HepG2 (cell line): ENCODE measurements at regions not wholly inside any gene's neighbourhood (a gene's known extent, or its start where the extent isn't known, plus 50 kb on each side); places are given as distances from the start of the nearest gene placed in this dataset.

Experiments used
- ATAC-seq: fragments of 200-7000 bp; cut with Tn5 transposase; 3 replicates; pipeline ENCODE4 v1.9.1; 2020; ENCODE audit warnings: mild to moderate bottlenecking, moderate library complexity
- BruUV-seq: library from RNA; stranded (reverse); fragments of 400-500 nt; replicated peaks from 2 replicates; lab custom pipeline; 2021; lab: Mats Ljungman, UMichigan
- CTCF ChIA-PET: fragments of 300-600 bp; formaldehyde crosslinking; extraction: SDS; loops from one replicate; lab custom pipeline; 2021; ENCODE audit warnings: low total read pairs, inconsistent platforms, low intra/inter-chr PET ratio; lab: Yijun Ruan, JAX
- POLR2A ChIA-PET: fragments of 350-600 bp; sonication (Branson Sonifier 250); formaldehyde crosslinking; loops from one replicate; lab custom pipeline; 2020; ENCODE audit warnings: antibody characterized with exemption, inconsistent platforms; lab: Yijun Ruan, JAX
- DNase-seq: peaks from one replicate; pipeline ENCODE4 v3.0.0-alpha.2; 2015; ENCODE audit warnings: low spot score
- FAIRE-seq: peaks from 3 replicates; lab custom pipeline; 2011; peaks lifted over from hg19 to GRCh38; lab: Jason Lieb, UNC
- H2AFZ ChIP-seq: one replicate; pipeline ENCODE4 v1.6.1; 2011; ENCODE audit warnings: low read length, inconsistent platforms
- H3K27ac ChIP-seq: fragments of 300-600 bp; 3 replicates; pipeline ENCODE4 v1.8.0; 2011; ENCODE audit warnings: mixed run types, mild to moderate bottlenecking, mixed read lengths, low read length, inconsistent platforms; ENCODE audit not compliant: insufficient read depth; ENCODE audit errors: extremely low read length
- H3K27me3 ChIP-seq, 2 experiments: fragments of 200-600 bp in 1 of 2; 2 replicates in 1 of 2; 3 replicates in 1 of 2; pipeline versions ENCODE4 v1.6.0 to v1.8.0; 2011; ENCODE audit warnings: low read length in 2 of 2, mild to moderate bottlenecking in 2 of 2, moderate library complexity in 2 of 2, inconsistent platforms in 1 of 2; ENCODE audit not compliant: insufficient read depth in 2 of 2, control insufficient read depth in 1 of 2
- H3K36me3 ChIP-seq, 2 experiments: fragments of 200-600 bp in 1 of 2; replicated peaks in 1 of 2; 2 replicates in 1 of 2; 3 replicates in 1 of 2; pipeline versions ENCODE4 v1.5.1 to v1.8.0; 2011; ENCODE audit warnings: low read length in 2 of 2, inconsistent platforms in 1 of 2; ENCODE audit not compliant: insufficient read depth in 2 of 2, control insufficient read depth in 1 of 2
- H3K4me1 ChIP-seq: 2 replicates; pipeline ENCODE4 v1.5.1; 2012; ENCODE audit warnings: low read length, inconsistent platforms; ENCODE audit not compliant: insufficient read depth
- H3K4me2 ChIP-seq: 2 replicates; pipeline ENCODE4 v1.6.0; 2011; ENCODE audit warnings: low read depth, low read length, inconsistent platforms
- H3K4me3 ChIP-seq, 3 experiments: fragments of 200-600 bp in 1 of 3; sonication (generic), shearing (Covaris generic) in 1 of 3; replicated peaks in 1 of 3; 2 replicates each; pipeline ENCODE4 v1.5.1; 2011 to 2016; ENCODE audit warnings: low read length in 3 of 3, inconsistent platforms in 2 of 3, low read depth in 2 of 3, mild to moderate bottlenecking in 2 of 3, control low read depth in 1 of 3, mixed read lengths in 1 of 3; ENCODE audit not compliant: insufficient read depth in 1 of 3
- H3K79me2 ChIP-seq: one replicate; pipeline ENCODE4 v1.6.1; 2011; ENCODE audit warnings: low read length, inconsistent platforms; ENCODE audit not compliant: insufficient read depth
- H3K9ac ChIP-seq: 2 replicates; pipeline ENCODE4 v1.6.0; 2011; ENCODE audit warnings: mild to moderate bottlenecking, low read depth, low read length, inconsistent platforms; ENCODE audit not compliant: insufficient read depth
- H3K9me3 ChIP-seq: 2 replicates; pipeline ENCODE4 v1.5.1; 2012; ENCODE audit warnings: mild to moderate bottlenecking, low read length
- H4K20me1 ChIP-seq: 2 replicates; pipeline ENCODE4 v1.6.0; 2011; ENCODE audit warnings: inconsistent platforms, mild to moderate bottlenecking, low read length, moderate library complexity; ENCODE audit not compliant: insufficient read depth
- ARNT ChIP-seq: fragments of 450-650 bp; IDR thresholded peaks from 2 replicates; pipeline ENCODE4 v1.6.1; 2017
- FOXP4 ChIP-seq: sonication (generic); formaldehyde crosslinking; IDR thresholded peaks from 2 replicates; pipeline ENCODE4 v1.4.0; 2020; ENCODE audit warnings: missing genetic modification reagents
- IKZF4 ChIP-seq: sonication (generic); formaldehyde crosslinking; IDR thresholded peaks from 2 replicates; pipeline ENCODE4 v1.5.1; 2020; ENCODE audit warnings: borderline replicate concordance, mild to moderate bottlenecking, low read depth, missing genetic modification reagents; ENCODE audit errors: not compliant biosample characterization
- KDM2A ChIP-seq: sonication (generic); formaldehyde crosslinking; IDR thresholded peaks from 2 replicates; pipeline ENCODE4 v1.4.0; 2020; ENCODE audit warnings: low read depth, missing genetic modification reagents, borderline replicate concordance
- MEIS1 ChIP-seq: sonication (generic); formaldehyde crosslinking; IDR thresholded peaks from 2 replicates; pipeline ENCODE4 v1.9.0; 2021; ENCODE audit warnings: mild to moderate bottlenecking, missing genetic modification reagents, moderate library complexity, borderline replicate concordance
- PAXIP1 ChIP-seq: sonication (generic); formaldehyde crosslinking; conservative IDR thresholded peaks from 2 replicates; pipeline ENCODE4 v1.4.0; 2020; ENCODE audit warnings: mild to moderate bottlenecking, missing genetic modification reagents, moderate library complexity
- RCOR2 ChIP-seq: IDR thresholded peaks from 2 replicates; pipeline ENCODE4 v1.6.1; 2016; ENCODE audit warnings: missing biosample characterization, missing genetic modification reagents
- SAP130 ChIP-seq: IDR thresholded peaks from 2 replicates; pipeline ENCODE4 v1.6.1; 2016; ENCODE audit warnings: low read depth
- TCF7L2 ChIP-seq: IDR thresholded peaks from 2 replicates; pipeline ENCODE4 v1.6.1; 2011; ENCODE audit warnings: mild to moderate bottlenecking, low read depth, low read length, moderate library complexity
- TSC22D2 ChIP-seq: sonication (generic); formaldehyde crosslinking; IDR thresholded peaks from 2 replicates; pipeline ENCODE4 v1.5.1; 2020; ENCODE audit warnings: missing genetic modification reagents, mild to moderate bottlenecking, borderline replicate concordance
- WGBS: methylation state at CpG from one replicate; pipeline ENCODE4 v1.1.6; 2017; ENCODE audit warnings: low lambda C conversion rate; 5-methylcytosine and 5-hydroxymethylcytosine counted together
- in situ Hi-C: cut with HindIII; loops from 2 replicates; pipeline ENCODE4 v1.10.0; 2017; ENCODE audit warnings: low pct_unique_long_range_greater_than_20kb; ENCODE audit not compliant: extremely low pct_ligation_motif_present
- intact Hi-C: fragments of 100-400 bp; cut with micrococcal nuclease; formaldehyde crosslinking; loops from one replicate; pipeline ENCODE4 v1.10.0; 2022; ENCODE audit not compliant: unreplicated experiment

- TF ChIP-seq PAXIP1 (peak; percentile 36; the same call in 1 of the 2 replicates), SAP130 (CRISPR knock-in tag) (peak; percentile 30; the same call in 1 of the 2 replicates), TSC22D2 (no peak), IKZF4 (CRISPR knock-in tag) (no peak), RCOR2 (no peak), FOXP4 (CRISPR knock-in tag) (peak; percentile 87), ARNT (no peak), MEIS1 (no peak)
- TF ChIP-seq, all 625 proteins: peak for 14
Observed at GRCh38 chr20:12946789-12947188, 62.0 kb upstream of the SPTLC3 start (continued).

- Histone ChIP-seq H3K4me1 (peaks cover 37% of the 10 kb centered on the region), H3K9me3 (no peaks in the 10 kb centered on the region), H2AFZ (no peak overlapping the region), H3K9ac (no peak overlapping the region), H4K20me1 (no peaks in the 10 kb centered on the region), H3K27me3 (no peaks in the 10 kb centered on the region), H3K36me3 (no peaks in the 10 kb centered on the region), H3K4me3 (no peak overlapping the region), H3K27ac (no peak overlapping the region), H3K79me2 (no peaks in the 10 kb centered on the region), H3K4me2 (no peak overlapping the region)
- in situ Hi-C loops (loop anchor here (25.0 kb wide), 1 partner anchor 590 kb away; no protein-coding TSS in a partner anchor), intact Hi-C loops (no loop called here)
- WGBS: 31% methylated on average over 3 of the region's 3 CpGs
- FAIRE-seq (no peak), DNase-seq (no peak), ATAC-seq (peak; percentile 23; the same call in 1 of the 3 replicates)
- POLR2A ChIA-PET: no interaction called here
- TF ChIP-seq KDM2A: no peak
- TF ChIP-seq TCF7L2: 0 out of 2 replicates have a peak, but pooled peaks have one; percentile 25
- no TSS peak for BruUV-seq
- CTCF ChIA-PET: no interaction called here
Observed at GRCh38 chr20:12947691-12948090, 61.1 kb upstream of the SPTLC3 start.
